ENCODE measurements at regions not wholly inside any gene's neighbourhood (a gene's known extent, or its start where the extent isn't known, plus 50 kb on each side); places are given as distances from the start of the nearest gene placed in this dataset.

GRCh38 chr1:208600456-208601190, 356.4 kb upstream of the PLXNA2 start:
- no peaks in the 10 kb centered on the region for H3K9me3 ChIP-seq
- no peak overlapping the region for H3K4me3 ChIP-seq
- no peak for TF ChIP-seq POLR2A (IDR thresholded peaks at IDR 0.05)
- TF ChIP-seq CTCF (IDR thresholded peaks at IDR 0.05): no peak
- TF ChIP-seq EP300 (IDR thresholded peaks at IDR 0.05): no peak
- no peak overlapping the region for H3K27ac ChIP-seq
- H3K4me1 ChIP-seq (ENCODE audit: insufficient read depth): no peaks in the 10 kb centered on the region
- H3K27me3 ChIP-seq: no peaks in the 10 kb centered on the region
- intact Hi-C loops (cut with DNase I): no loop called here
- DNase-seq: no peak
- H3K36me3 ChIP-seq: no peaks in the 10 kb centered on the region
- WGBS, 3 donors: 50 to 69% (median 52%) methylated on average over 6 of the region's 6 CpGs

- no peaks in the 10 kb centered on the region for H3K4me1 ChIP-seq (ENCODE audit: insufficient read depth)
- H3K9me3 ChIP-seq: no peaks in the 10 kb centered on the region
- no peak overlapping the region for H3K27ac ChIP-seq
- no peak overlapping the region for H3K4me3 ChIP-seq
- WGBS, 3 donors: 38 to 50% (median 44%) methylated on average over 3 of the region's 3 CpGs
- no peak for DNase-seq
- intact Hi-C loops (cut with DNase I): no loop called here
- TF ChIP-seq EP300 (IDR thresholded peaks at IDR 0.05) (no peak), POLR2A (IDR thresholded peaks at IDR 0.05) (no peak), CTCF (IDR thresholded peaks at IDR 0.05) (no peak)
- no peaks in the 10 kb centered on the region for H3K27me3 ChIP-seq
- H3K36me3 ChIP-seq: no peaks in the 10 kb centered on the region
These were observed 357.4 kb upstream of the PLXNA2 start for GRCh38 chr1:208601561-208601960.

GRCh38 chr1:208603721-208604120, 359.5 kb upstream of the PLXNA2 start:
- intact Hi-C loops (cut with DNase I): no loop called here
- 44 to 68% (median 67%) methylated on average over 2 of the region's 2 CpGs for WGBS, 3 donors

GRCh38 chr1:208604295-208604694, 360.1 kb upstream of the PLXNA2 start:
- 66 to 68% (median 68%) methylated on average over 4 of the region's 4 CpGs for WGBS, 3 donors
- Histone ChIP-seq H3K27me3 (no peaks in the 10 kb centered on the region), H3K27ac (no peak overlapping the region), H3K4me1 (ENCODE audit: insufficient read depth) (no peaks in the 10 kb centered on the region), H3K4me3 (no peak overlapping the region), H3K36me3 (no peaks in the 10 kb centered on the region), H3K9me3 (no peaks in the 10 kb centered on the region)
- TF ChIP-seq CTCF (IDR thresholded peaks at IDR 0.05): no peak
- no peak for DNase-seq
- intact Hi-C loops (cut with DNase I): no loop called here

More at GRCh38 chr1:208603721-208604120, 359.5 kb upstream of the PLXNA2 start:
- TF ChIP-seq POLR2A (IDR thresholded peaks at IDR 0.05) (no peak), EP300 (IDR thresholded peaks at IDR 0.05) (no peak), CTCF (IDR thresholded peaks at IDR 0.05) (no peak)
- Histone ChIP-seq H3K27ac (no peak overlapping the region), H3K4me1 (ENCODE audit: insufficient read depth) (no peaks in the 10 kb centered on the region), H3K27me3 (no peaks in the 10 kb centered on the region), H3K36me3 (no peaks in the 10 kb centered on the region), H3K9me3 (no peaks in the 10 kb centered on the region), H3K4me3 (no peak overlapping the region)
- no peak for DNase-seq
